Liver (tissue), 8 donors: ENCODE measurements at regions not wholly inside any gene's neighbourhood (a gene's known extent, or its start where the extent isn't known, plus 50 kb on each side); places are given as distances from the start of the nearest gene placed in this dataset.

Experiments
- DNase-seq: peaks from one replicate; pipeline ENCODE4 v3.0.0-alpha.2; 2017; ENCODE audit warnings: low spot score
- H3K27ac ChIP-seq, 2 donors: one replicate each; pipeline ENCODE4 v1.7.0; 2013; ENCODE audit warnings: inconsistent platforms in 2 of 2, low read length in 2 of 2, control low read depth in 1 of 2, low read depth in 1 of 2, mild to moderate bottlenecking in 1 of 2
- H3K27me3 ChIP-seq, 4 donors: one replicate each; pipeline versions ENCODE4 v1.6.1 to v1.7.0; 2013; ENCODE audit warnings: low read length in 3 of 4, inconsistent platforms in 1 of 4, mild to moderate bottlenecking in 1 of 4, moderate library complexity in 1 of 4; ENCODE audit not compliant: control insufficient read depth in 4 of 4, insufficient read depth in 4 of 4
- H3K36me3 ChIP-seq, 4 donors: one replicate each; pipeline versions ENCODE4 v1.6.1 to v1.7.0; 2013; ENCODE audit warnings: low read length in 3 of 4, mild to moderate bottlenecking in 3 of 4, low read depth in 1 of 4, moderate library complexity in 1 of 4; ENCODE audit not compliant: control insufficient read depth in 4 of 4, insufficient read depth in 3 of 4
- H3K4me1 ChIP-seq, 4 donors: one replicate each; pipeline versions ENCODE4 v1.6.1 to v1.7.0; 2013; ENCODE audit warnings: low read length in 3 of 4, mild to moderate bottlenecking in 3 of 4, moderate library complexity in 1 of 4; ENCODE audit not compliant: control insufficient read depth in 4 of 4, insufficient read depth in 4 of 4
- H3K4me3 ChIP-seq, 3 donors: one replicate each; pipeline versions ENCODE4 v1.6.1 to v1.7.0; 2013; ENCODE audit warnings: low read length in 3 of 3, control low read depth in 1 of 3, low read depth in 1 of 3, mild to moderate bottlenecking in 1 of 3
- H3K9ac ChIP-seq, 2 donors: one replicate each; pipeline ENCODE4 v1.7.0; 2013; ENCODE audit warnings: low read length in 2 of 2, mild to moderate bottlenecking in 2 of 2, moderate library complexity in 2 of 2, control low read depth in 1 of 2, low read depth in 1 of 2
- H3K9me3 ChIP-seq, 4 donors: one replicate each; pipeline versions ENCODE4 v1.6.1 to v1.7.0; 2013; ENCODE audit warnings: low read length in 3 of 4; ENCODE audit not compliant: control insufficient read depth in 4 of 4
- EGR1 ChIP-seq, 2 donors: IDR thresholded peaks; 2 replicates each; pipeline ENCODE4 v1.6.1; 2016 to 2018; ENCODE audit warnings: antibody characterized with exemption in 2 of 2, low read depth in 2 of 2
- FOXA1 ChIP-seq: IDR thresholded peaks from 2 replicates; pipeline ENCODE4 v1.6.1; 2016; ENCODE audit warnings: antibody characterized with exemption
- GABPA ChIP-seq, 2 donors: IDR thresholded peaks in 1 of 2; conservative IDR thresholded peaks in 1 of 2; 2 replicates each; pipeline ENCODE4 v1.6.1; 2016; ENCODE audit warnings: antibody characterized with exemption in 2 of 2, mild to moderate bottlenecking in 1 of 2, moderate library complexity in 1 of 2
- HNF4A ChIP-seq, 2 donors: conservative IDR thresholded peaks; 2 replicates each; pipeline ENCODE4 v1.6.1; 2016; ENCODE audit warnings: antibody characterized with exemption in 2 of 2, mild to moderate bottlenecking in 2 of 2
- HNF4G ChIP-seq: IDR thresholded peaks from 2 replicates; pipeline ENCODE4 v1.6.1; 2016; ENCODE audit warnings: antibody characterized with exemption
- JUND ChIP-seq, 2 donors: IDR thresholded peaks; 2 replicates each; pipeline ENCODE4 v1.6.1; 2016; ENCODE audit warnings: antibody characterized with exemption in 2 of 2
- RAD21 ChIP-seq, 2 donors: IDR thresholded peaks; 2 replicates each; pipeline ENCODE4 v1.6.1; 2016; ENCODE audit warnings: antibody characterized with exemption in 2 of 2, mild to moderate bottlenecking in 2 of 2
- RXRA ChIP-seq, 2 donors: IDR thresholded peaks; 2 replicates each; pipeline ENCODE4 v1.6.1; 2017 to 2018; ENCODE audit warnings: antibody characterized with exemption in 2 of 2, mild to moderate bottlenecking in 1 of 2
- TAF1 ChIP-seq: conservative IDR thresholded peaks from 2 replicates; pipeline ENCODE4 v1.6.1; 2016; ENCODE audit warnings: antibody characterized with exemption, mild to moderate bottlenecking
- WGBS: extraction: QIAGEN DNeasy Blood & Tissue Kit; methylation state at CpG from one replicate; pipeline ENCODE4 v1.1.7; 2013; 5-methylcytosine and 5-hydroxymethylcytosine counted together
- TF ChIP-seq, protein P1 (sequence below): IDR thresholded peaks from 2 replicates; pipeline ENCODE4 v1.6.1; 2016; ENCODE audit warnings: antibody characterized with exemption, mild to moderate bottlenecking
- TF ChIP-seq, protein P2 (sequence below): fragments of 150-350 bp; IDR thresholded peaks from 2 replicates; pipeline ENCODE4 v1.5.1; 2017; ENCODE audit warnings: improper control_type of control experiment, low read depth, low read length; ENCODE audit not compliant: missing input control
- TF ChIP-seq, protein P3 (sequence below): IDR thresholded peaks from 2 replicates; pipeline ENCODE4 v1.6.1; 2016; ENCODE audit warnings: antibody characterized with exemption
- donor health status: healthy.
- donor health status: healthy.
- donor health status: healthy.
- donor health status: healthy.
- donor health status: healthy.

DNA sequence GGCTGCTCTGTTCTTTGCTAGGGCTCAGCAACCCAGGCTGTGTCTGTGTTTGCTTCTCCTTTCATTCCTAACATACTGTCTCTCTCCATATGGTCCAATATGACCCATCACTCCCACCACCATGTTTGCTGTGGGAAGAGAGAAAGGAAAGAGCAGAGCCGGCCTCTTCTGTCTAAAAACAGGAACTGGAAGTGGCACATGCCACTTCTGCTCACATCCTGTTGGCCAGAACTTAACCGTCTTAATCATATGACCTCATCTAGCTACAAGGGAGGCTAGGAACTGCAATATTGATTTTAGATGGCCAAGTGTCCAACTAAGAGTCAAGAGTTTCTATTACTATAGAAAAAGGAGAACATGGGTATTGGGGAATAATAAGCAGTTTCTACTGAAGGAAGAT lies 212.5 kb upstream of the CHD6 start (continued):
- TF ChIP-seq, protein P1, sequence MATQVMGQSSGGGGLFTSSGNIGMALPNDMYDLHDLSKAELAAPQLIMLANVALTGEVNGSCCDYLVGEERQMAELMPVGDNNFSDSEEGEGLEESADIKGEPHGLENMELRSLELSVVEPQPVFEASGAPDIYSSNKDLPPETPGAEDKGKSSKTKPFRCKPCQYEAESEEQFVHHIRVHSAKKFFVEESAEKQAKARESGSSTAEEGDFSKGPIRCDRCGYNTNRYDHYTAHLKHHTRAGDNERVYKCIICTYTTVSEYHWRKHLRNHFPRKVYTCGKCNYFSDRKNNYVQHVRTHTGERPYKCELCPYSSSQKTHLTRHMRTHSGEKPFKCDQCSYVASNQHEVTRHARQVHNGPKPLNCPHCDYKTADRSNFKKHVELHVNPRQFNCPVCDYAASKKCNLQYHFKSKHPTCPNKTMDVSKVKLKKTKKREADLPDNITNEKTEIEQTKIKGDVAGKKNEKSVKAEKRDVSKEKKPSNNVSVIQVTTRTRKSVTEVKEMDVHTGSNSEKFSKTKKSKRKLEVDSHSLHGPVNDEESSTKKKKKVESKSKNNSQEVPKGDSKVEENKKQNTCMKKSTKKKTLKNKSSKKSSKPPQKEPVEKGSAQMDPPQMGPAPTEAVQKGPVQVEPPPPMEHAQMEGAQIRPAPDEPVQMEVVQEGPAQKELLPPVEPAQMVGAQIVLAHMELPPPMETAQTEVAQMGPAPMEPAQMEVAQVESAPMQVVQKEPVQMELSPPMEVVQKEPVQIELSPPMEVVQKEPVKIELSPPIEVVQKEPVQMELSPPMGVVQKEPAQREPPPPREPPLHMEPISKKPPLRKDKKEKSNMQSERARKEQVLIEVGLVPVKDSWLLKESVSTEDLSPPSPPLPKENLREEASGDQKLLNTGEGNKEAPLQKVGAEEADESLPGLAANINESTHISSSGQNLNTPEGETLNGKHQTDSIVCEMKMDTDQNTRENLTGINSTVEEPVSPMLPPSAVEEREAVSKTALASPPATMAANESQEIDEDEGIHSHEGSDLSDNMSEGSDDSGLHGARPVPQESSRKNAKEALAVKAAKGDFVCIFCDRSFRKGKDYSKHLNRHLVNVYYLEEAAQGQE, result no peak
- TF ChIP-seq TAF1 (no peak), EGR1 (IDR thresholded peaks at IDR 0.05; ENCODE audit: low read depth in 2 of 2) (no peak), JUND (IDR thresholded peaks at IDR 0.05) (no peak), GABPA (IDR thresholded peaks at IDR 0.05 in 1 of 2, conservative IDR thresholded peaks at IDR 0.05 in 1 of 2) (no peak), HNF4G (no peak)

DNA sequence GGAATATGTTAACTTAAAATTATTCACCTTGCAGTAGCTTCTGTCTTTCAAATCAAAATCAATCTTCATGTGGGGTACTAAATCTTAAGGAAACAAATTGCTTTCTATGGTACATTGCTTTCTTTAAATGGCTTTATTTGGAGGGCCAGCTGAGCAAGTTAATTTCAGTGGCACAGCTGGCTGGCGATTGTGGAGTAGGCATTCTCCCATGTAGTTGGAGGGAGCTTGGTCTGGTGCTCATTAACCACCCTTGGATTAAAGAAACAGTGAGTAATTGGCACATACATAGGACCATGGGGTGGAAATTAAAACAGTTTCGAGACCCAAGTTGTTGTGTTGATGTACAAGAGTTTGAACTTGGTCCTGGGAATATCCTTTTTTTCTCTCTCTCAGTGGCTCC lies 201.3 kb upstream of the CHD6 start:
- H3K36me3 ChIP-seq, result no peaks in the 10 kb centered on the region
- H3K27me3 ChIP-seq, result peaks cover 0 to 5% (median 4%) of the 10 kb centered on the region in 4 donors
- 56% methylated on average over 2 of the region's 2 CpGs for WGBS
- H3K27ac ChIP-seq, result no peak overlapping the region
- no peaks in the 10 kb centered on the region for H3K4me1 ChIP-seq
- no peaks in the 10 kb centered on the region for H3K9me3 ChIP-seq
- H3K9ac ChIP-seq, result no peak overlapping the region
- no peak for TF ChIP-seq GABPA (IDR thresholded peaks at IDR 0.05 in 1 of 2, conservative IDR thresholded peaks at IDR 0.05 in 1 of 2)
- TF ChIP-seq, protein P2, sequence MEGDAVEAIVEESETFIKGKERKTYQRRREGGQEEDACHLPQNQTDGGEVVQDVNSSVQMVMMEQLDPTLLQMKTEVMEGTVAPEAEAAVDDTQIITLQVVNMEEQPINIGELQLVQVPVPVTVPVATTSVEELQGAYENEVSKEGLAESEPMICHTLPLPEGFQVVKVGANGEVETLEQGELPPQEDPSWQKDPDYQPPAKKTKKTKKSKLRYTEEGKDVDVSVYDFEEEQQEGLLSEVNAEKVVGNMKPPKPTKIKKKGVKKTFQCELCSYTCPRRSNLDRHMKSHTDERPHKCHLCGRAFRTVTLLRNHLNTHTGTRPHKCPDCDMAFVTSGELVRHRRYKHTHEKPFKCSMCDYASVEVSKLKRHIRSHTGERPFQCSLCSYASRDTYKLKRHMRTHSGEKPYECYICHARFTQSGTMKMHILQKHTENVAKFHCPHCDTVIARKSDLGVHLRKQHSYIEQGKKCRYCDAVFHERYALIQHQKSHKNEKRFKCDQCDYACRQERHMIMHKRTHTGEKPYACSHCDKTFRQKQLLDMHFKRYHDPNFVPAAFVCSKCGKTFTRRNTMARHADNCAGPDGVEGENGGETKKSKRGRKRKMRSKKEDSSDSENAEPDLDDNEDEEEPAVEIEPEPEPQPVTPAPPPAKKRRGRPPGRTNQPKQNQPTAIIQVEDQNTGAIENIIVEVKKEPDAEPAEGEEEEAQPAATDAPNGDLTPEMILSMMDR, result no peak
- TF ChIP-seq FOXA1, result no peak
- TF ChIP-seq, protein P1, result no peak
- no peak for TF ChIP-seq RXRA (IDR thresholded peaks at IDR 0.05)
- no peak for TF ChIP-seq TAF1
- TF ChIP-seq, protein P3, sequence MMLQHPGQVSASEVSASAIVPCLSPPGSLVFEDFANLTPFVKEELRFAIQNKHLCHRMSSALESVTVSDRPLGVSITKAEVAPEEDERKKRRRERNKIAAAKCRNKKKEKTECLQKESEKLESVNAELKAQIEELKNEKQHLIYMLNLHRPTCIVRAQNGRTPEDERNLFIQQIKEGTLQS, result no peak
- no peak for TF ChIP-seq HNF4A (conservative IDR thresholded peaks at IDR 0.05)
- no peak for TF ChIP-seq RAD21 (IDR thresholded peaks at IDR 0.05)
- H3K4me3 ChIP-seq, result no peak overlapping the region
- no peak for DNase-seq
